WI38 (cell line): ENCODE measurements at regions not wholly inside any gene's neighbourhood (a gene's known extent, or its start where the extent isn't known, plus 50 kb on each side); places are given as distances from the start of the nearest gene placed in this dataset.

Experiments
- H3K4me3 ChIP-seq: 2 replicates; pipeline ENCODE4 v1.5.1; 2011; ENCODE audit warnings: low read depth, mild to moderate bottlenecking, control low read depth, low read length
- TF ChIP-seq, protein P1 (sequence below): IDR thresholded peaks from 2 replicates; pipeline ENCODE4 v1.5.1; 2012; ENCODE audit warnings: low read depth, mild to moderate bottlenecking, control low read depth, low read length

DNA sequence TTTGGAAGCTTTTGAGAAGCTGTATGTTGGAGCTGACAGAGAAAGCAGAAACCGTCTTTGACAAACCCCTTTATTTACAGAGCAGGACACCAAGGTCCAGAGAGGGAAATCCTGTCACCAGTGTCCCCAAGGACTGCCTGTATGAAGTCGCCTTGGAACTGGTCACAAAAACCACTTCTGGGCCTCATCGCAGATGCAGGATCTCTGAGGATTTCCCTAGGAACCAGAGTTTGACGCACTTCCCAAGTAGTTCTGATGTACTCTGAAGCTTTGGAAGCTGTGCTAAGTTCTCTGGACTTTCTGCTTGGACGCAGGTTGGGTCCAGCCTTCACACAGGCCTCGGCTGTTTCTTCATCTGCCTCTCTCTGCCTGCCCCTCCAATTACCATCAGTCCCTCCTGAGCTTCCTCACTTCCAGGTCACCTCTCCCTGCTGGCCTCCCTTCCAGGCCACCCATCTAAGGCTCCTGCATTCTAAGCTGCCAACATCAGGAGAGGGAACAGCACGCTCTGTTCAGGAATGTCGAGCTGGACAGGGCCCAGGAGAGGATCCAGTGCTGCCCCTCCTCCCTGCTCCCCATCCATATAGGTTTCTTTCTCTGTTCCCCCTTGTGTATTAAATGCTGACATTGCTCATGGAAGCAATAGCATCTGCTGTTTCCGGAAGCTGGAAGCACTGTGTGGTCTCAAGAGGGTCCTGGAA, 270.8 kb downstream of the OPA1 start:
- no peak overlapping the region for H3K4me3 ChIP-seq
- TF ChIP-seq, protein P1, sequence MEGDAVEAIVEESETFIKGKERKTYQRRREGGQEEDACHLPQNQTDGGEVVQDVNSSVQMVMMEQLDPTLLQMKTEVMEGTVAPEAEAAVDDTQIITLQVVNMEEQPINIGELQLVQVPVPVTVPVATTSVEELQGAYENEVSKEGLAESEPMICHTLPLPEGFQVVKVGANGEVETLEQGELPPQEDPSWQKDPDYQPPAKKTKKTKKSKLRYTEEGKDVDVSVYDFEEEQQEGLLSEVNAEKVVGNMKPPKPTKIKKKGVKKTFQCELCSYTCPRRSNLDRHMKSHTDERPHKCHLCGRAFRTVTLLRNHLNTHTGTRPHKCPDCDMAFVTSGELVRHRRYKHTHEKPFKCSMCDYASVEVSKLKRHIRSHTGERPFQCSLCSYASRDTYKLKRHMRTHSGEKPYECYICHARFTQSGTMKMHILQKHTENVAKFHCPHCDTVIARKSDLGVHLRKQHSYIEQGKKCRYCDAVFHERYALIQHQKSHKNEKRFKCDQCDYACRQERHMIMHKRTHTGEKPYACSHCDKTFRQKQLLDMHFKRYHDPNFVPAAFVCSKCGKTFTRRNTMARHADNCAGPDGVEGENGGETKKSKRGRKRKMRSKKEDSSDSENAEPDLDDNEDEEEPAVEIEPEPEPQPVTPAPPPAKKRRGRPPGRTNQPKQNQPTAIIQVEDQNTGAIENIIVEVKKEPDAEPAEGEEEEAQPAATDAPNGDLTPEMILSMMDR: no peak

GRCh38 chr3:193865339-193865738, 270.6 kb upstream of the HES1 start:
- no peak overlapping the region for H3K4me3 ChIP-seq
- TF ChIP-seq, protein P1: no peak

- TF ChIP-seq, protein P1: no peak
- no peak overlapping the region for H3K4me3 ChIP-seq
Measured at GRCh38 chr3:193865896-193866480, 270.0 kb upstream of the HES1 start.

DNA sequence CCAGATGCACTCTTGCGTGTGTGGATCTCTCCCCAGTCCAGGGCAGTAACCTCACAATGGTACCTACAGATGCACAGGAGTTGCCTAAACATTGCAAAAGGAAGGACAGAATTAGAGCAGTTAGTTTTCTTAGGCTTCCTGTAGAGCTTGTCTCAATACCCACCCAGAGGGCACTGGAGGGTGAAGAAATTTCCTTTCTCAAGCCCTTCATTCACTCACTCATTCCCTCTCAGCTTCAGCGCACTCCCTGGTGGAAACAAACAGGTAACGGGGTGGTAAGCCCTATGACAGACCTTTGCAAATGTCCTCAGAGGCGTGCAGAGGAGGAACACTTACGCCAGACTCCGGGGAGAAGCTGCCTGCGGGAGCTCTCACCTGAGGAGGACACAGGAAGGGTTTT, 267.4 kb upstream of the HES1 start:
- H3K4me3 ChIP-seq: no peak overlapping the region
- TF ChIP-seq, protein P1: no peak

DNA sequence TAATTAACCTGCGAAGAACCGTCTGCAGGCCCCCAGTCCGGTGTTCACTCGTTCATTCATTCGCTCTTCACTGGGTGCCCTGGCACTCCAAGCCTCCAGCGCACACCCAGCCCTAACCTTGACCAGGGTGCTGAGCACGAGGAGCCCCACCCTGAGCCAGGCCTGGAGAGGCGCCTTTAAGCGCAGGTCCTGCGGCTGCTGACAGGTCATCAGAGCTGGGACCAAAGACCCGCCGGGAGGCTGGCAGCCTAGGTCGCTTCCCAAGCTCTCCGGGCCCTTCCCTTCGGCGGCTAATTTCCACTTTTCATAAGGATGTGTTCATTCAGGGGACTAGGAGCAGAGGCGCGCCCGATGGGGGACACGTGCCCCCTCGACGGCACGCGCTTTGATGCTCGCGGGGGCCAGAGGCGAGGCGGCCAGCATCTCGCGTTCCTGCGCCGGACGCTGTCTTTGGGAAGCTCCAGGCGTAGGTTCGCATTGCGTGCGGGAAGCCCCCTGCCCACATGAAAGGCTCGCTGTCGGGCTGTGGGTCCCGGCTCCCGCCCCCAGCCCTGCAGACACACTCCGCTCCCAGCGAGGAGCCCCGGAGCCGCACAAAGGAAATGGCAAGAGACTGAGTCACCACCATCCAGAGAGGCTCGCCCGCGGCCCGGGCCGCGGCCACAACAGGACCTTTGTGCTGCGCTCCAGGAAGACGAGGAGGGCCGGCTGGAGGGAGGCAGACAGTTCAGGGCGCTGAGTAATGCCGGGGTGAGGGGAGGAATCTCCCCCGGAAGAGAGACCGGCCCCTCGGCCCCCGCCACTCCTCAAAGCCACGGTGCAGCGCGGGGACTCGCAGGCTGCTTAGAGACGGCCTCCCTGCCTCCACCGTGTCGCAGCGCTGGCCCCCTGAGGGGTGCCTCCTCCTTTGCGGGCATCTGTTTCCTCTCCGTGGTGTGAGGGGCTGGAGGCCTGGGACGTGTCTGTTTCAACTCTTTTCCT, 266.4 kb upstream of the HES1 start:
- peak overlapping the region; percentile 27; the same call in 1 of the 2 replicates for H3K4me3 ChIP-seq
- TF ChIP-seq, protein P1: no peak

DNA sequence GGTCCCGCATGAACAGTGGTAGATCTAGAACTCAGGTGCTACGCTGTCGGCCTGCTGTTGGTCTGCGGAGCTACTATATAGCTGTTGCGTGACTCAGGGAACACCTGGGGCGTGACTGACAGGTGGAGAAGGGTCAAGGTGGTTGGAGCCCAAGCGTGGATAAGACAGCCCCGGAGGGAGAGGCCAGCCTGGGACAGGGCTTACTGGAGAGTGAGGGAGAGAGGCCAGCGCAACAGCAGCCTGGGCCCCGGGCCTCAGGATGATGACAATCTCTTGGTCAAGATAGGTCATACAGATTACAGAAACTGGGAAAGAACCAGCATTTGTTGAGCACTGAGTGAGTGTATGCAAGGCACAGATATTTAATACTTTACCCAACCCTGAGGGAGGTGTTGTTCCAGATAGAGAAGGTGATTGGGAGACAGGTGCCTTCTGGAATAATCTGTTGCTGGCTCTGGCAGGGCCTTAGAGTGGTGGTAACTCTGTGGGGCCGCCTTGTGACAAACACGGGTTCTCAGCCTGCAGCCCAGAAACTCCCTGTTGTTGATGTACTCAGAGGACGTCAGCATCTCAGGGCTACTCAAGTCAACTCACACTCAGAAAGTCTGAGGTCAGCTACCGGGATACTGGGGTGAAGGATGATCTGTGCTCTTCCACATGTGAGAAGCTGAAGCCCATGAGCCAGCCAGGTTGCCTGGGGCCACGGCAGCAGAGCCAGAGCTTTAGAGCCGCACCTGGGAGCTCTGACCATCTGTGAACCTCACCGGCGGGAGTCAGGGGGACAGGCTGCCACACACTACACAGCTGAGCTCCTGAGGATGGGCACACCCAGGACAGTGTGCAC, 265.4 kb upstream of the HES1 start:
- TF ChIP-seq, protein P1: no peak
- H3K4me3 ChIP-seq: no peak overlapping the region
